DMS79 (cell line): ENCODE measurements at regions not wholly inside any gene's neighbourhood (a gene's known extent, or its start where the extent isn't known, plus 50 kb on each side); places are given as distances from the start of the nearest gene placed in this dataset.
"Not testable (repeated sequence)": the region's sequence is repeated elsewhere in the genome, so short reads cannot be mapped to it uniquely, and the experiment has no call there.

Experiments used
- DNase-seq: peaks from one replicate; lab custom pipeline; 2025; lab: John Stamatoyannopoulos, UW

- DNase-seq = no peak
Observed at GRCh38 chr4:25981749-25982148, 67.7 kb downstream of the SMIM20 start.

DNA sequence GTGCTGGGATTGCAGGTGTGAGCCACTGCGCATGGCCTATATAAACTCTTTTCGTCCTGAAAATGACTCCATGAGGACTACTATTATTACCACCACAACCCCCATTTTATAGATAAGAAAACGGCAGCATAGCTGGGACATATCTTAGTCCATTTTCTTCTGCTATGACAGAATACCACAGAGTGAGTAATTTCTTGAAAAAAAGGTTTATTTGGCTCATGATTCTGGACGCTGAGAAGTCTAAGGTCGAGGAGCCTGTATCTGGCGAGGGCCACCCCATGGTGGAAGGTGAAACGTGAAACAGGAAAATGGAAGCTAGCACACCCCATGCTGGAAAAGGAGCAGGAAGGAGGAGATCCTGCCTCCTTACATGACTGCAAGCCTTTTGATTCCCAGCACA lies 68.9 kb downstream of the SMIM20 start:
- no peak for DNase-seq

GRCh38 chr4:25984266-25984665 lies 70.2 kb downstream of the SMIM20 start:
- DNase-seq = no peak

GRCh38 chr4:25984796-25985195 lies 70.8 kb downstream of the SMIM20 start:
- DNase-seq = no peak

DNA sequence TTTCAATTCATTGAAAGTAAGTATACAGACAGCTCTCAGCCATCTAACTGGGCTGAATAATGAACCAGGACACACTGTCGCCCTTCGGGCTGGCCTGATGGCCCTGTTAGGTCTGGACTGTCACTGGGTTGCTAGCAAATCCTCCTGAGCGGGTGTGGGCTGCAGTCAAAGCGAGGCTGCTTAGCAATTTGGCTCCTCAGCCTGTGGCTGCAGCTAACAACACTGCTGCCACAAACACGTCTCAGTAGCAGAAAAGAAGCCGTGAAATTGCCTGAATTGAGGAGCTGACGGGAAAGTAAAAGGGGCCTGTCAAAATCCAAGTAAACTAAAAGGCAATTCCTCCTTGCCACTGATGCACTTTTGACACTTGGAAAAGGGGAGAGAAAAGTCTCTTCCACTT lies 72.8 kb downstream of the SMIM20 start:
- no peak for DNase-seq

GRCh38 chr4:25991340-25991739 lies 77.3 kb downstream of the SMIM20 start:
- DNase-seq = no peak

GRCh38 chr4:25993395-25994185 lies 79.6 kb downstream of the SMIM20 start:
- no peak for DNase-seq

DNA sequence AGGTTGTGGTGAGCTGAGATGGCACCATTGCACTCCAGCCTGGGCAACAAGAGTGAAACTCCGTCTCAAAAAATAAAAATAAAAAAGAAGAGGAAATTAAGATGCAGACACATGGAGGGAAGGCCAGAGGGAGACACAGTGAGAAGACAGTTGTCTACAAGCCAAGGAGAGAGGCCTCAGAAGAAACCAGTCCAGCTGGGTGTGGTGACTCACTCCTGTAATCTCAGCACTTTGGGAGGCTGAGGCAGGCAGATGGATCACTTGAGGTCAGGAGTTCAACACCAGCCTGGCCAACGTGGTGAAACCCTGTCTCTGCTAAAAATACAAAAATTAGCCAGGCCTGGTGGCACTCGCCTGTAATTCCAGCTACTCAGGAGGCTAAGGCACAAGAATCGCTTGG lies 80.6 kb downstream of the SMIM20 start:
- not testable (repeated sequence) for DNase-seq

DNA sequence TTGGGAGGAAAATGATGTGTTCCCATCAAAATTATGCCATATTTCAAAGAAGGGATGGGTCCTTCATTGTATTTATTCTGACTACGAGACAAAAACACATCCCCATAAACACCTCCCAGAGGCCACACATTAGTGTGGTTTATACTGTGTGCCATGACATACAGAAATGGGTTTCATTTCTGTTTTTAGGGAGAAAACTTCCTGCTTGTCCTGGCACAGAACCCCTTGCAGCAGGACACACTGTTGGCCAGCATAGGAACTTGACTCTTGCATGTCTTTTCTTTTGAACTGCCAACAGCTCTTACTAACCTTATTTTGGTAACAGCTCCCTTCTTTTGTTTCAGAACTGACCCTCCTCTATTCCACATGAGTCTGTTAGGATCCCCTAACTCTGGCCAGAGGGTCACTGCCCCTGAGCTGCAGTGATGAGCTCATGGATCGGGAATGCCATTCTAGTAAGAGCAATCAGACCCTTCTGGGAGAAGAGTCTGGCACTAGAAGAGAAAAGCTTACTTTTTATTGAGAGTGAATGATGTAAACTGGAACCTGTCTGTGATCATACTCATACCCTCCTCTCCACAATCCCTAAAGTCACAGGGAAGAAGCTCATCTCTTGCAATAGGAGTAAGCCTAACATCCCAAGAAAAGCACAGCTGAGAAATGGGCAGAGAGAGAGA lies 86.4 kb downstream of the SMIM20 start:
- DNase-seq = no peak

GRCh38 chr4:26001413-26001812 lies 87.4 kb downstream of the SMIM20 start:
- DNase-seq = no peak

- DNase-seq = no peak
Observed at GRCh38 chr4:26001816-26002215, 87.8 kb downstream of the SMIM20 start.

- DNase-seq = no peak
Observed at GRCh38 chr4:26003056-26003455, 89.0 kb downstream of the SMIM20 start.

GRCh38 chr4:26004290-26004689 lies 90.3 kb downstream of the SMIM20 start:
- DNase-seq = no peak

GRCh38 chr4:26005764-26006163 lies 91.7 kb downstream of the SMIM20 start:
- no peak for DNase-seq

DNA sequence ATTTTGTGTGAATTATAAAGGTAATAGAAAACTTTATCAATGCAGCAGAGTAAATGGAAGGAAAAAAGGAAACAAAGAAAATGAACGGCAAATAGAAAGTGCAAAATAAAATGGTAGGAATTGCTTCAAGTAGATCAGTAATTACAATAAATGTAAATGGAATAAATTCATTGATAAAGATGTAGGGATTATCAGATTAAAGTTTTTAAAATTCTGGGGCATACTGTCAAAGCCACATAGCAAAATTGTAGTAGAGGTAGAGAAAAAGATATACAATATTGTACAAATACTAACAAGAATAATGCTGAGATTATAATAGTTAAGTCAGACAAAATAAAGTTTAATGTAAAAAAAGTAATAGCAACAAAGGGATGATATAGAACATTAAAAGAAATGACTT lies 94.7 kb downstream of the SMIM20 start:
- DNase-seq = no peak

- no peak for DNase-seq
Observed at GRCh38 chr4:26009502-26009901, 95.5 kb downstream of the SMIM20 start.

GRCh38 chr4:26010304-26010703 lies 96.3 kb downstream of the SMIM20 start:
- no peak for DNase-seq

DNA sequence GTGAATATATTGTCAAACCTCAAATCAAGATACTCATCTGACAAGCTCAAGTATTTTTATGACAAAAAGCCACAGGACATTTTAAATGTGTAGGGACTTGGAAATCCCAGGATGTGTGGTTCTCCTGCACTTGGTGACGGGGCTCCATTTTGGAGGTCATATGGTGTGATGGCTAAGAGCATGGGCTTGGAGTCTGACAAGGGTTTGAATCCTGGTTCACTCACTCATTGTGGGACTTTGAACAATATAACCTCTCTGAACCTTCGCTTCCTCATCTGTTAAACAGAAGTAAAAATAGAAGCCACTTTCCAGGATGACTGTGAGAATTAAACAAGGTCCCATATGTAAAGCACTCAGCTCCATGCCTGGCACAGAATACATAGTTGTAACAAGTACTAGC lies 99.6 kb downstream of the SMIM20 start:
- no peak for DNase-seq

GRCh38 chr4:26015133-26015651 lies 101.2 kb downstream of the SMIM20 start:
- DNase-seq = no peak

GRCh38 chr4:26015906-26016305 lies 101.9 kb downstream of the SMIM20 start:
- no peak for DNase-seq

- no peak for DNase-seq
Observed at GRCh38 chr4:26017531-26017930, 103.5 kb downstream of the SMIM20 start.

DNA sequence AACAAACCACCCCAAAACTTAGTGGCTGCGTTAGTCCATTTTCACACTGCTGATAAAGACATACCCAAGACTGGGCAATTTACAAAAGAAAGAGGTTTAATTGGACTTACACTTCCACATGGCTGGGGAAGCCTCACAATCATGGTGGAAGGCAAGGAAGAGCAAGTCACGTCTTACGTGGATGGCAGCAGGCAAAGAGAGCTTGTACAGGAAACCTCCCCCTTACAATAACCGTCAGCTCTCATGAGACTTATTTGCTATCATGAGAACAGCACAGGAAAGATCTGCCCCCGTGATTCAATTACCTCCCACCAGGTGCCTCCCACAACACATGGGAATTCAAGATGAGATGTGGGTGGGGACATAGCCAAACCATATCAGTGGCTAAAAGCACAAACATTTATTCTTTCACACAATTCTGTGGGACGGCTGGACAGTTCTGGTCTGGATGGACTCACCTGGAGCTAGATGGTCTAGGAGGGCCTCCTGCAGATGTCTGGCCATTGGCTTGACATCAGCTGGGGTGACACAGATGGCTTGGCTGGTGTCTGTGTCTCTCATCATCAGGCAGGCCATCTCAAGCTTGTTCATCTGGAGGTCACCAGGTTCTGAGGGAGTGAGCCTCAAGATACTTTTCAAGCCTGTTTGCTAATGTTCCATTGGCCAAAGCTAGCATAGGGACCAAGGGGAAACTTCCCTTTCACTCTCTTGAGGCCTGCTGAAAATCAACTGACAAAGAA lies 104.1 kb downstream of the SMIM20 start:
- not testable (repeated sequence) for DNase-seq
